ENCODE measurements at regions not wholly inside any gene's neighbourhood (a gene's known extent, or its start where the extent isn't known, plus 50 kb on each side); places are given as distances from the start of the nearest gene placed in this dataset.

- DNase-seq (ENCODE audit: low read depth in 2 of 3, low spot score in 2 of 3): no peak
These were observed 59.4 kb upstream of the CTBP2 start for GRCh38 chr10:125219776-125220175.

DNA sequence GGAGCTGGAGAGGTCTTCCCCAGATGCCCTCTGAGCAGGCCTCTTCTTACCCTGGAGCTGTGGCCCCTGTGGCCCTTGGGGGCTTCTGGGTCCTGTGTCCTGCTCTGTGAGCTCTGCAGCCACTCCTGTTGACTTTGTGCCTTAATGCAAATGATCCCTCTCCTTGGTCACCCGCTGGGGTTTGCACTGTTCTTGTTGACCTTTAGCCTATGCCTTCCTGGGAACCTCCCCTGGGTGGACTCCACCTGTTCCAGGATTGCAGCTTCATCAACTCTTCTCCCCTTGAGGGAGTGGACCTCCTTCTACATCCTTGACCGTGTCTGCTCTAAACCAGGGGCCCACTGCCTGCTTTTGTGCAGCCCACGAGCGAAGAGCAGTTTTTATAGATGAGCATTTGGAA is 58.6 kb upstream of the CTBP2 start:
- no peak for DNase-seq (ENCODE audit: low read depth in 2 of 3, low spot score in 2 of 3)

DNA sequence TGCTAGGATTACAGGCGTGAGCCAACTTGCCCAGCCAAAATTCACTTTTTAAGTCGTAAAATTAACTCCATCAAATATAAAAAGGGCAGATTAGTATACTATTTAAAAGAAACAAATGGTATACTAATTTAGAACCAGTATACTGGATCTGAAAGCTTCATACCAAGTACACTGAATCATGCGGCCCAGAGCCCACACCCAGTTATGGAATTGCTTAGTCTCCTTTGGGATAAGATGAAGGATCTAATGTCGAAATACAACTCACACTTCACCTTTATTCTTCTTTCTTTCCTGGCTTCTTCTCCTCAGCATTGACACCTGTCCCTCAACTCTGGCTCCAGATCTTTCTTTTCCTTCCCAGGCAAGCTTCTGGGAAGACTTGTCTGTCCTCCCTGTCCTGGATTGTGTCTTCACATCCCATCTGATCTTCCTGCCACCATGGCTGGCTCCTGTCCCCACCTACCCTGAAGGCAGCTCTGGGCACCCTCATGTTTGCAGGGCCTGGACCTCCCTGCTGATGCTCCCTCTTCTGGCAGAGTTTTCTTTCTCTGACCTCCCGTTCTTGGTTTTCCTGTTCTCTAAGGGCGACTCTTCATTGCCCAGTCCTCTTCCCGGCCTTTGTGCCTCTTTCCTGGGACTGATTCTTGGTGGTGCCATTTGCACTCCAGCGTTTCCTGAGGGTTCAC is 57.8 kb upstream of the CTBP2 start:
- no peak for DNase-seq (ENCODE audit: low read depth in 2 of 3, low spot score in 2 of 3)

DNA sequence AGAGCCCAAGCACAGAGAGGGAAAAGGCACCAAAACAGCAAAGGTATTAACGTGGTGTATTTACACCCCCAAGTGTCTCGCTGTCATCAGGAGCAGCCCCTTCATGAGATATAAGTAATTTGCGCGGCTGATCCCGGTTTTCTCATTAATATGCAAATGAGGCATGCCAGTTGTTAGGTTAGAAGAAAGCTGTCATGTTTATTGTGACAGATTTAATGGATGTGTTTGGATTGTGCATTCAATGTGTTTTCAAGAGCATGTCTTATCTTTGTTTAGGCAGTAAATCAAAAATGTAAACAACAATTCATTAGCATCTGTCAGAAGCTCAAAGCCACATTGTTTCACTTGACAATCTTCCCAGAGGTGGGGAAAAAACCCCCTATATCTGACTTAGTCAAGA is 56.5 kb upstream of the CTBP2 start:
- no peak for DNase-seq (ENCODE audit: low read depth in 2 of 3, low spot score in 2 of 3)

DNA sequence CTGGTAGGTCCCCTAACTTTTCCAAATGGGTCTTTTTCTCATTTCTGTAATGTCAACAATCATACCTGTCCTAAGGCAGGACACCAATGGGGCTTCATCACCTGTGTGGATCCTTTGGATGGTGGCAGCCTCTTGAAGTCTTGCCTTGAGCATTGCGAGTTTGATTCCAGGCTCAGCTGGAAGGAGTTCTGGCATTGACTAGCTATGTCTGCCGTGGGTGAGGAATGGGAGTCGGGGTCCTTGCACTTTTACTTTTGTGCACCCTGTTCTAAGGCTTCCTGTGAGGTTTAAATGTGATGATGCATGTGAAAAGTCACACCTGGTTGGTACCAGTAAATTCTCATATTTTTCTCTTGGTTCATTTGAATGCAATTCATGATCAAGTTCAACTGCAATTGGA is 55.9 kb upstream of the CTBP2 start:
- DNase-seq (ENCODE audit: low read depth in 2 of 3, low spot score in 2 of 3): no peak

DNA sequence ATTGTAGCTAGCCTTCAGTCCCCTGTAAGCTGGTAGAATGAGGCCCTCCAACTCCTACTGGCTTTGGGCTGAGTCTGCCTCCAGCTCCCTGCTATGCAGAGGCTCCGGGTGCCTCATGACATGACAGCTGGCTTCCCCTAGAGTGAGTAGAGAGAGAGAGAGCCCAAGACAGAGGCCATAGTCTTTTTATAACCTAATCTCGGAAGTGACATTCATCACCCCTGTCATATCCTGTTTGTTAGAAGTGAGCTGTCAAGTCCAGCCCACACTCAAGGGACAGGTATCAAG is 53.9 kb upstream of the CTBP2 start:
- no peak for DNase-seq (ENCODE audit: low read depth in 2 of 3, low spot score in 2 of 3)

DNA sequence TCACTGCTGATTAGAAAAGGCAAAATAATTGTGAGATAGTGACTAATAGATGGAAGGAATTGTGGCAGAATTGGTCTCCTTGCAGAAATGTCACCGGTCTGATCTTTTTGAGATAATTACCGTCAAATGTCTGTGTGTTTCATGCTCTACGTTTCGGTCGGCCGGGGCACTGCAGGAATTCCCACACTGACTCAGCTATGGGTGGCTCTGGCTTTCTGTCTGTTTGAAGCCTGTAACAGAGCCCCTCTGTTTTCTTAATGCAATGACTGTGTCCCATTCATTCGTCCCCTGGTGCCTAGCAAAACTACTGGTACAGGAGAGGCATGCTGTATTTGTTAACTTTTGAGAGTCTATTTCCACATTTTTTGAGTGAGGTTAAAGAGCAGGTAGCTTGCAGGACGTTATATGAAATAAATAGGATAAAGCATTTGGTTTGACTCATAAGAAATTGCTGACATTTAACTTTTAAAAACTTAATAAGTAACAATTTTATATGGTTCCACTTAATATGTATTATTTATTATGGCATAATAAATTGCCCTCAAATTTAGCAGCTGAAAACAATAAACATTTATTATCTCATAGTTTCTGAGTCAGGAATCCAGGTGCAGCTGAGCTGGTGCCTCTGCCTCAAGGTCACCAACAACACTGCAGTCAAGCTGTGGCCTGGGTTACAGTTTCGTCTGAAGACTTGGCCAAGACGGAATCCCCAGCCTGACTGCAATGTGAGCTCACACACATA is 53.3 kb upstream of the CTBP2 start:
- DNase-seq (ENCODE audit: low read depth in 2 of 3, low spot score in 2 of 3): no peak

GRCh38 chr10:125212150-125212809 is 51.9 kb upstream of the CTBP2 start:
- DNase-seq (ENCODE audit: low read depth in 2 of 3, low spot score in 2 of 3): no peak
